C4-2B (cell line): ENCODE measurements at regions not wholly inside any gene's neighbourhood (a gene's known extent, or its start where the extent isn't known, plus 50 kb on each side); places are given as distances from the start of the nearest gene placed in this dataset.
A peak's percentile ranks its signal among the peaks of the same experiment; 100 is the strongest.

Experiments
- H3K27ac ChIP-seq: fragments of 450-650 bp; 2 replicates; pipeline ENCODE4 v1.5.1; 2017
- ZFX ChIP-seq: fragments of 450-650 bp; IDR thresholded peaks from 2 replicates; pipeline ENCODE4 v1.6.1; 2017
- TF ChIP-seq, protein P1 (sequence below): fragments of 450-650 bp; conservative IDR thresholded peaks from 2 replicates; pipeline ENCODE4 v1.5.1; 2017; ENCODE audit warnings: mild to moderate bottlenecking

DNA sequence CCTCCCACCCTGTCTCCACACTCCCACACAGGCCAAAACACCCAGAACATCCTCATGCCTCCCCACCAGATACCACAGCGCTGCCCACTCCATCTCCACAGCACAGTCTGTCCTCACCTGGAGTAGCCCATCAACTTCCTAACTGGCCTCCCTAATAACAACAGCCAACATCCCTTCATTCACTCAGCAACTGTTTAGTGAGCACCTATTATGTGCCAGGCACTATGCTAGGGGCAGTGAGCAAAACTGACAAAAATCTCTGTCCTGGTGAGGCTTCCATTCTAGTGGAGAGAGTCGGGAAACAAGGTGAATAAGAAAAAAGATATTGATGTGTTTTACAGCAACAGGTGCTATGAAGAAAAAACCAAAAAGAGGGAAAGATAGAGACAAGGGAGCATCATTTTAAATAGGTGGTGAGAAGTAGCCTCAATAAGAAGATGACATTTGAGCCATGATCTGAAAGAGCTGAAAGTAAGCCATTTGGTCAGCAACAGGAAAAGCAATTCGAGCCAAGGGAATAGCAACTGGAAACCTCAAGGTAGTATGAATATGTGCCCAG is 523.9 kb downstream of the SHQ1 start:
- H3K27ac ChIP-seq, result no peak overlapping the region
- TF ChIP-seq ZFX, result no peak

GRCh38 chr3:72323773-72324172 is 524.5 kb downstream of the SHQ1 start:
- TF ChIP-seq, protein P1, sequence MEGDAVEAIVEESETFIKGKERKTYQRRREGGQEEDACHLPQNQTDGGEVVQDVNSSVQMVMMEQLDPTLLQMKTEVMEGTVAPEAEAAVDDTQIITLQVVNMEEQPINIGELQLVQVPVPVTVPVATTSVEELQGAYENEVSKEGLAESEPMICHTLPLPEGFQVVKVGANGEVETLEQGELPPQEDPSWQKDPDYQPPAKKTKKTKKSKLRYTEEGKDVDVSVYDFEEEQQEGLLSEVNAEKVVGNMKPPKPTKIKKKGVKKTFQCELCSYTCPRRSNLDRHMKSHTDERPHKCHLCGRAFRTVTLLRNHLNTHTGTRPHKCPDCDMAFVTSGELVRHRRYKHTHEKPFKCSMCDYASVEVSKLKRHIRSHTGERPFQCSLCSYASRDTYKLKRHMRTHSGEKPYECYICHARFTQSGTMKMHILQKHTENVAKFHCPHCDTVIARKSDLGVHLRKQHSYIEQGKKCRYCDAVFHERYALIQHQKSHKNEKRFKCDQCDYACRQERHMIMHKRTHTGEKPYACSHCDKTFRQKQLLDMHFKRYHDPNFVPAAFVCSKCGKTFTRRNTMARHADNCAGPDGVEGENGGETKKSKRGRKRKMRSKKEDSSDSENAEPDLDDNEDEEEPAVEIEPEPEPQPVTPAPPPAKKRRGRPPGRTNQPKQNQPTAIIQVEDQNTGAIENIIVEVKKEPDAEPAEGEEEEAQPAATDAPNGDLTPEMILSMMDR, result no peak
- TF ChIP-seq ZFX, result no peak

GRCh38 chr3:72322264-72322976 is 525.8 kb downstream of the SHQ1 start:
- TF ChIP-seq ZFX, result no peak
- no peak overlapping the region for H3K27ac ChIP-seq

More at GRCh38 chr3:72323773-72324172, 524.5 kb downstream of the SHQ1 start:
- H3K27ac ChIP-seq, result no peak overlapping the region

GRCh38 chr3:72320955-72321303 is 527.3 kb downstream of the SHQ1 start:
- no peak overlapping the region for H3K27ac ChIP-seq
- TF ChIP-seq, protein P1, result no peak
- no peak for TF ChIP-seq ZFX

GRCh38 chr3:72320095-72320954 is 527.9 kb downstream of the SHQ1 start:
- no peak overlapping the region for H3K27ac ChIP-seq
- TF ChIP-seq, protein P1, result no peak
- TF ChIP-seq ZFX, result no peak

DNA sequence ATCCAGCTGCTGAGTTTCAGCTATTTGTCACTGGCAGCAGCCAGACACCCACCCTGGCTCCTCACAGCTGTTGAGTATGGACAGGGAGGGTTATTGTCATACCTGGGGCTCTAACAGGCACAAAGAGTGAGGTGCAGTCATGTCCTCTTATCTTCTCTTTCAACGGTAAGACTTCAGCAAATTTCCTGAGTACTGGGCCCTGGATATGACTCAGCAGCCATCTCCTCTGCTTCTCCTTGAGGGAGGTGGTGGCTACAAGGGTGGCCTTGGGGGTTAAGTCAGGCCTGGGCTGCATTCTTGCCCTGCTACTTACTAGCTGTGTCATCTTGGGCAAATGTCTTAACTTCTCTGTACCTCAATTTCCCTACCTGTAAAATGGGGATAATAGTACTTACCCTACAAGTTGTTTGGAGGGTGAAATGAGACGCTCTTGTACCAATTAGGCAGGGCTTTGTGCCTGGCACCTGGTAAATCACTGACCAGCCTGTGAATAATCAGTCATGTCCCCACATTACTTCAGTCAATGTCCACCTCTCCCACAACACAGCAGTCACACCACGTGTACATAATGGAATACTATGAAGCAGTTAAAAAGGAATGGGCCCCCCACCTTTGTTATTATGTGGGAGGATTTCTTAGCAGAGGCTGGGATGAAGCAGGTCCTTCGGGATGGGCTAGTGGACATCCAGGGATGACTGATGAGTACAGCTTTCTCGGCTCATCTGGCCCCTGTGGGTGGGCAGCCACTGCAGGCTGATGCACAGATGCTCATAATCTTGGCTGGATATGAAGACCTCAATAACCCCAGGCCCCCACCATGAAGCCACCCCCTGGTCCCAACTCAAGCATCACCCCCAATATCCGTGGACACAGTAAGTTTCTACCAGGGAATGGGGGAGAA is 528.8 kb downstream of the SHQ1 start:
- peak overlapping the region; percentile 71 for H3K27ac ChIP-seq
- TF ChIP-seq ZFX, result no peak
- TF ChIP-seq, protein P1, result no peak

GRCh38 chr3:72318504-72319193 is 529.6 kb downstream of the SHQ1 start:
- peak; percentile 18; the same call in 1 of the 2 replicates for TF ChIP-seq ZFX
- TF ChIP-seq, protein P1, result no peak

More at GRCh38 chr3:72318504-72319193, 529.6 kb downstream of the SHQ1 start:
- H3K27ac ChIP-seq, result peak overlapping the region; percentile 71
